Keratinocyte (primary cell): ENCODE measurements at regions not wholly inside any gene's neighbourhood (a gene's known extent, or its start where the extent isn't known, plus 50 kb on each side); places are given as distances from the start of the nearest gene placed in this dataset.

Experiments
- DNase-seq: peaks from one replicate; pipeline ENCODE4 v3.0.0-alpha.2; 2011; ENCODE audit warnings: low read depth, missing footprints, low spot score
- FAIRE-seq: peaks from 2 replicates; lab custom pipeline; 2011; peaks lifted over from hg19 to GRCh38; lab: Jason Lieb, UNC
- H2AFZ ChIP-seq: 2 replicates; pipeline ENCODE4 v1.6.0; 2012; ENCODE audit warnings: low read length, control low read depth, inconsistent platforms; ENCODE audit not compliant: control insufficient read depth
- H3K27ac ChIP-seq: 2 replicates; pipeline ENCODE4 v1.5.1; 2011; ENCODE audit warnings: low read length; ENCODE audit not compliant: control insufficient read depth, insufficient read depth
- H3K27me3 ChIP-seq: 3 replicates; pipeline ENCODE4 v1.6.0; 2011; ENCODE audit warnings: low read length; ENCODE audit not compliant: control insufficient read depth, insufficient read depth; ENCODE audit errors: extremely low read depth
- H3K36me3 ChIP-seq, 2 experiments: 2 replicates in 1 of 2; 3 replicates in 1 of 2; pipeline ENCODE4 v1.5.1; 2011; ENCODE audit warnings: low read length in 2 of 2, mild to moderate bottlenecking in 1 of 2; ENCODE audit not compliant: control insufficient read depth in 2 of 2, insufficient read depth in 2 of 2; ENCODE audit errors: extremely low read depth in 1 of 2
- H3K4me1 ChIP-seq: 3 replicates; pipeline ENCODE4 v1.5.1; 2011; ENCODE audit warnings: low read length; ENCODE audit not compliant: control insufficient read depth, insufficient read depth; ENCODE audit errors: extremely low read depth
- H3K4me2 ChIP-seq: 3 replicates; pipeline ENCODE4 v1.6.0; 2011; ENCODE audit warnings: low read depth, low read length; ENCODE audit not compliant: control insufficient read depth, insufficient read depth; ENCODE audit errors: extremely low read depth
- H3K4me3 ChIP-seq, 3 experiments: fragments of 200-600 bp in 1 of 3; sonication (generic) in 1 of 3; 2 replicates in 2 of 3; 3 replicates in 1 of 3; pipeline ENCODE4 v1.5.1; 2011 to 2016; ENCODE audit warnings: low read length in 3 of 3, mild to moderate bottlenecking in 3 of 3, control low read depth in 2 of 3, inconsistent platforms in 1 of 3, low read depth in 1 of 3, mixed read lengths in 1 of 3, mixed run types in 1 of 3, moderate library complexity in 1 of 3; ENCODE audit not compliant: control insufficient read depth in 2 of 3, insufficient read depth in 2 of 3; ENCODE audit errors: extremely low read depth in 1 of 3
- H3K79me2 ChIP-seq: 2 replicates; pipeline ENCODE4 v1.6.0; 2012; ENCODE audit warnings: low read length; ENCODE audit not compliant: control insufficient read depth, insufficient read depth
- H3K9ac ChIP-seq: 3 replicates; pipeline ENCODE4 v1.6.0; 2011; ENCODE audit warnings: low read length; ENCODE audit not compliant: control insufficient read depth, insufficient read depth; ENCODE audit errors: extremely low read depth
- H3K9me1 ChIP-seq: 3 replicates; pipeline ENCODE4 v1.6.0; 2011; ENCODE audit warnings: low read length; ENCODE audit not compliant: control insufficient read depth, insufficient read depth; ENCODE audit errors: extremely low read depth
- H3K9me3 ChIP-seq: 2 replicates; pipeline ENCODE4 v1.5.1; 2012; ENCODE audit warnings: low read depth, low read length; ENCODE audit not compliant: control insufficient read depth
- H4K20me1 ChIP-seq: 3 replicates; pipeline ENCODE4 v1.6.0; 2011; ENCODE audit warnings: low read length; ENCODE audit not compliant: control insufficient read depth, insufficient read depth; ENCODE audit errors: extremely low read depth
- EZH2 ChIP-seq: IDR thresholded peaks from one replicate; pipeline ENCODE4 v1.6.1; 2012; ENCODE audit warnings: inconsistent platforms, mild to moderate bottlenecking, low read length, moderate library complexity
- dilution Hi-C: fragments of 300-500 bp; cut with MboI; formaldehyde crosslinking; loops from one replicate; pipeline ENCODE4 v1.7.0; 2020; ENCODE audit warnings: low sequenced_read_pairs; ENCODE audit not compliant: extremely low pct_ligation_motif_present
- TF ChIP-seq, protein P1 (sequence below), 3 experiments: IDR thresholded peaks in 1 of 3; conservative IDR thresholded peaks in 1 of 3; optimal IDR thresholded peaks in 1 of 3; 2 replicates in 2 of 3; 3 replicates in 1 of 3; pipeline versions ENCODE3 to v1.5.1; 2011; ENCODE audit warnings: low read length in 3 of 3, mild to moderate bottlenecking in 3 of 3, moderate library complexity in 2 of 3, control low read depth in 1 of 3, inconsistent platforms in 1 of 3; ENCODE audit not compliant: insufficient read depth in 2 of 3; ENCODE audit errors: extremely low read depth in 1 of 3

DNA sequence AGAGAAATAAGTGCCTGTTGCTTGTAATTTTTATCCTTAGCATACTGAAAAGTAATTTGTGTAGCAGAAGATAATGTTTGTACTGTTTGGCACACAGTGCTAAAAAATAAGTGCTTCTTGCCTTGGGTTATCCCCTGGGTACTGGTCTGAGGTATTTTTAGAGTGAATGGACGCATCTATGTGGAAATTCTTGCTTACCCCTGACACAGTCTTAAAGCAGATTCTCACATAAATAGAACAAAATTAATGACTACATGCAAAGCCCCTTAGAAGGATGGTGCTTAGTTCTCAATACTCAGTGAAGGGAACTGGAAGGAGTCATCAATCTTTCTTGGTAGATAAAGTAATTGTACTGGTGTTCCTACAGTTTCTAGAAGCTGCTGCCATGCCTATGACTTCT is 548.6 kb downstream of the ARL4A start:
- Histone ChIP-seq H3K4me1 (no peaks in the 10 kb centered on the region), H3K4me2 (no peak overlapping the region), H3K27me3 (no peaks in the 10 kb centered on the region), H3K4me3 (no peak overlapping the region), H3K9me3 (no peaks in the 10 kb centered on the region), H4K20me1 (no peaks in the 10 kb centered on the region), H3K9ac (no peak overlapping the region), H3K9me1 (no peaks in the 10 kb centered on the region), H3K79me2 (no peaks in the 10 kb centered on the region), H2AFZ (no peak overlapping the region), H3K27ac (no peak overlapping the region), H3K36me3 (no peaks in the 10 kb centered on the region)
- dilution Hi-C loops: no loop called here
- no peak for TF ChIP-seq EZH2
- no peak for DNase-seq
- FAIRE-seq: no peak

DNA sequence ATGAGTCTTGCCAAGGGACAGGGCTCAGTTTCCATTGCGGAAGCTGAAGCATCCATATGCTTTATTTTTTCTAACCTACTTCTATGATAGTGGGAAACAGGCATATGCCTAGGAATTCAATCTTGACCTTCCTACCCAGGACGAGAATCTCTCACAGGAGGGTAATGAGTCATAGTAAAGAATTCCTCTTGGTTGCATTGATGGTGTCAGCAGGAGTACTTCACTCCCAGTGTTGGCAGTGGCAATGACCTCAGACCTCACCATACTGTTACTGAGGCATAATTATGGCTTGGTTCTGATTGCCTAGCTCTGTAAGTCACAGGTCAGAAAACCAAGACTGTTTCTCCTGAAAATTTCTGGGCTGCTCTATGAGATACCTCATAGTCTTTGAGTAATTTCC is 552.9 kb downstream of the ARL4A start:
- dilution Hi-C loops: no loop called here
- Histone ChIP-seq H3K9me1 (no peaks in the 10 kb centered on the region), H3K4me1 (no peaks in the 10 kb centered on the region), H3K79me2 (no peaks in the 10 kb centered on the region), H3K27me3 (no peaks in the 10 kb centered on the region), H3K4me2 (no peak overlapping the region), H2AFZ (no peak overlapping the region), H3K9me3 (no peaks in the 10 kb centered on the region), H3K36me3 (no peaks in the 10 kb centered on the region), H3K4me3 (no peak overlapping the region), H3K27ac (no peak overlapping the region), H3K9ac (no peak overlapping the region), H4K20me1 (no peaks in the 10 kb centered on the region)
- FAIRE-seq (no peak), DNase-seq (no peak)
- no peak for TF ChIP-seq EZH2
- TF ChIP-seq, protein P1, sequence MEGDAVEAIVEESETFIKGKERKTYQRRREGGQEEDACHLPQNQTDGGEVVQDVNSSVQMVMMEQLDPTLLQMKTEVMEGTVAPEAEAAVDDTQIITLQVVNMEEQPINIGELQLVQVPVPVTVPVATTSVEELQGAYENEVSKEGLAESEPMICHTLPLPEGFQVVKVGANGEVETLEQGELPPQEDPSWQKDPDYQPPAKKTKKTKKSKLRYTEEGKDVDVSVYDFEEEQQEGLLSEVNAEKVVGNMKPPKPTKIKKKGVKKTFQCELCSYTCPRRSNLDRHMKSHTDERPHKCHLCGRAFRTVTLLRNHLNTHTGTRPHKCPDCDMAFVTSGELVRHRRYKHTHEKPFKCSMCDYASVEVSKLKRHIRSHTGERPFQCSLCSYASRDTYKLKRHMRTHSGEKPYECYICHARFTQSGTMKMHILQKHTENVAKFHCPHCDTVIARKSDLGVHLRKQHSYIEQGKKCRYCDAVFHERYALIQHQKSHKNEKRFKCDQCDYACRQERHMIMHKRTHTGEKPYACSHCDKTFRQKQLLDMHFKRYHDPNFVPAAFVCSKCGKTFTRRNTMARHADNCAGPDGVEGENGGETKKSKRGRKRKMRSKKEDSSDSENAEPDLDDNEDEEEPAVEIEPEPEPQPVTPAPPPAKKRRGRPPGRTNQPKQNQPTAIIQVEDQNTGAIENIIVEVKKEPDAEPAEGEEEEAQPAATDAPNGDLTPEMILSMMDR (optimal IDR thresholded peaks at IDR 0.05 in 1 of 3, IDR thresholded peaks at IDR 0.05 in 1 of 3, conservative IDR thresholded peaks at IDR 0.05 in 1 of 3; ENCODE audit: extremely low read depth in 1 of 3, insufficient read depth in 2 of 3, low read length in 3 of 3): no peak

DNA sequence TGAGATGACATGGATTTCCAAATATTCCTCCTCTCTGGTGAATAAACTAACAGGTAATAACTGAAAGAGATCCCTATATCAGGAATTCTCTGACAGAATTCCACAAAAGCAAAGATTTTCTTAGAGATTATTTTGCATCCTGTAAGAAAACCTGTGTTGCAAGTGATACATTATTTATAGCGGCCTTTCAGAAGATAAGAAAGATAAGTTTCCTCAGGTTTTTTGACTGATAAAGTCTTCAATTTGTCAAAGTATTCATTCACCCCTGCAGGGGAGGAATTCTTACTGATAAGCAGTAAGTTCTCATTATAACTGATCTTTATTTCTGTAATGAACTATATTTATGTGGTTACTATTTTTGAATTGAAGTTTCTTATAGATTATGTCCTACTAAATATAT is 554.0 kb downstream of the ARL4A start:
- TF ChIP-seq EZH2: no peak
- TF ChIP-seq, protein P1 (optimal IDR thresholded peaks at IDR 0.05 in 1 of 3, IDR thresholded peaks at IDR 0.05 in 1 of 3, conservative IDR thresholded peaks at IDR 0.05 in 1 of 3; ENCODE audit: extremely low read depth in 1 of 3, insufficient read depth in 2 of 3, low read length in 3 of 3): no peak
- Histone ChIP-seq H3K79me2 (no peaks in the 10 kb centered on the region), H3K9ac (no peak overlapping the region), H4K20me1 (no peaks in the 10 kb centered on the region), H3K9me1 (no peaks in the 10 kb centered on the region), H3K27ac (no peak overlapping the region), H2AFZ (no peak overlapping the region), H3K4me3 (no peak overlapping the region), H3K9me3 (no peaks in the 10 kb centered on the region), H3K27me3 (no peaks in the 10 kb centered on the region), H3K36me3 (no peaks in the 10 kb centered on the region), H3K4me1 (no peaks in the 10 kb centered on the region), H3K4me2 (no peak overlapping the region)
- no peak for DNase-seq
- dilution Hi-C loops: no loop called here
- no peak for FAIRE-seq
